Activated CD8-positive, alpha-beta T cell treated with anti-CD3 and anti-CD28 coated beads for 36 hours (primary cell): ENCODE measurements at regions not wholly inside any gene's neighbourhood (a gene's known extent, or its start where the extent isn't known, plus 50 kb on each side); places are given as distances from the start of the nearest gene placed in this dataset.
"Not testable (repeated sequence)": the region's sequence is repeated elsewhere in the genome, so short reads cannot be mapped to it uniquely, and the experiment has no call there.

Source experiments
- ATAC-seq: fragments of 200-7000 bp; cut with Tn5 transposase; one replicate; pipeline ENCODE4 v1.10.0; 2021; ENCODE audit warnings: mild to moderate bottlenecking, moderate library complexity
- CTCF ChIA-PET: fragments of 350-600 bp; sonication (Branson Sonifier 250); formaldehyde crosslinking; loops from one replicate; lab custom pipeline; 2021; ENCODE audit warnings: antibody characterized with exemption; lab: Charles Lee
- POLR2A ChIA-PET: fragments of 350-600 bp; sonication (Branson Sonifier 250); formaldehyde crosslinking; loops from one replicate; lab custom pipeline; 2021; ENCODE audit warnings: antibody characterized with exemption; lab: Charles Lee
- DNase-seq: peaks from one replicate; pipeline ENCODE4 v3.0.0-alpha.2; 2020
- H3K27ac Mint-ChIP-seq: one replicate; pipeline ENCODE4 v1.8.0; 2021; ENCODE audit warnings: mild to moderate bottlenecking, mixed read lengths
- H3K27me3 Mint-ChIP-seq: one replicate; pipeline ENCODE4 v1.8.0; 2021; ENCODE audit warnings: mixed read lengths
- H3K36me3 Mint-ChIP-seq: one replicate; pipeline ENCODE4 v1.8.0; 2021; ENCODE audit warnings: low read depth, mixed read lengths
- H3K4me1 Mint-ChIP-seq: one replicate; pipeline ENCODE4 v1.8.0; 2021; ENCODE audit warnings: low read depth, mixed read lengths
- H3K4me3 Mint-ChIP-seq: one replicate; pipeline ENCODE4 v1.8.0; 2021; ENCODE audit warnings: mild to moderate bottlenecking, moderate library complexity, mixed read lengths
- H3K9me3 Mint-ChIP-seq: one replicate; pipeline ENCODE4 v1.8.0; 2021; ENCODE audit warnings: mixed read lengths
- intact Hi-C: fragments of 100-400 bp; cut with micrococcal nuclease; formaldehyde crosslinking; loops from one replicate; pipeline ENCODE4 v1.10.0; 2022
- TF ChIP-seq, protein P1 (sequence below): fragments of 200-600 bp; IDR thresholded peaks from one replicate; pipeline ENCODE4 v1.8.0; 2022; ENCODE audit warnings: antibody characterized with exemption, mild to moderate bottlenecking

GRCh38 chr1:60808676-60809075, 273.7 kb upstream of the NFIA start:
- Mint-ChIP-seq H3K27ac (no peak overlapping the region), H3K9me3 (peaks cover 10% of the 10 kb centered on the region), H3K36me3 (no peaks in the 10 kb centered on the region), H3K4me1 (no peaks in the 10 kb centered on the region), H3K4me3 (no peak overlapping the region), H3K27me3 (peaks cover 3% of the 10 kb centered on the region)
- TF ChIP-seq, protein P1, sequence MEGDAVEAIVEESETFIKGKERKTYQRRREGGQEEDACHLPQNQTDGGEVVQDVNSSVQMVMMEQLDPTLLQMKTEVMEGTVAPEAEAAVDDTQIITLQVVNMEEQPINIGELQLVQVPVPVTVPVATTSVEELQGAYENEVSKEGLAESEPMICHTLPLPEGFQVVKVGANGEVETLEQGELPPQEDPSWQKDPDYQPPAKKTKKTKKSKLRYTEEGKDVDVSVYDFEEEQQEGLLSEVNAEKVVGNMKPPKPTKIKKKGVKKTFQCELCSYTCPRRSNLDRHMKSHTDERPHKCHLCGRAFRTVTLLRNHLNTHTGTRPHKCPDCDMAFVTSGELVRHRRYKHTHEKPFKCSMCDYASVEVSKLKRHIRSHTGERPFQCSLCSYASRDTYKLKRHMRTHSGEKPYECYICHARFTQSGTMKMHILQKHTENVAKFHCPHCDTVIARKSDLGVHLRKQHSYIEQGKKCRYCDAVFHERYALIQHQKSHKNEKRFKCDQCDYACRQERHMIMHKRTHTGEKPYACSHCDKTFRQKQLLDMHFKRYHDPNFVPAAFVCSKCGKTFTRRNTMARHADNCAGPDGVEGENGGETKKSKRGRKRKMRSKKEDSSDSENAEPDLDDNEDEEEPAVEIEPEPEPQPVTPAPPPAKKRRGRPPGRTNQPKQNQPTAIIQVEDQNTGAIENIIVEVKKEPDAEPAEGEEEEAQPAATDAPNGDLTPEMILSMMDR, result no peak
- ChIA-PET CTCF (no interaction called here), POLR2A (no interaction called here)
- intact Hi-C loops, result no loop called here
- no peak for DNase-seq
- no peak for ATAC-seq

DNA sequence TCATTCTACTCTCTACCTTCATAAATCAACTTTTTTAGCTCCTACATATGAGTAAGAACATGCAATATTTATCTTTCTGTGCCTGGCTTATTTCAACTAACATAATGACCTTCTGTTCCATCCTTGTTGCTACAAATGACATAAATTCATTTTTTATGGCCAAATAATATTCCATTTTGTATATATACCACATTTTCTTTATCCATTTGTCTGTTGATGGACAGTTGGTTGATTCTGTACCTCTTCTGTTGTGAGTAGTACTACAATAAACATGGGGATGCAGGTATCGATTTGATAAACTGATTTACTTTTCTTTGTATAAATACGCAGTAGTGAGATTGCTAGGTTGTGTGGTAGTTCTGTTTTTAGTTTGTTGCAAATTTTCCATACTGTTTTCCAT, 279.5 kb upstream of the NFIA start:
- intact Hi-C loops, result no loop called here
- CTCF ChIA-PET, result no interaction called here
- Mint-ChIP-seq H3K27me3 (no peaks in the 10 kb centered on the region), H3K27ac (no peak overlapping the region), H3K4me1 (no peaks in the 10 kb centered on the region), H3K36me3 (no peaks in the 10 kb centered on the region), H3K4me3 (no peak overlapping the region), H3K9me3 (peaks cover 16% of the 10 kb centered on the region)
- POLR2A ChIA-PET, result no interaction called here
- no peak for DNase-seq
- TF ChIP-seq, protein P1, result no peak
- no peak for ATAC-seq

- DNase-seq, result no peak
- intact Hi-C loops, result no loop called here
- ChIA-PET CTCF (no interaction called here), POLR2A (no interaction called here)
- no peaks in the 10 kb centered on the region for H3K36me3 Mint-ChIP-seq
- TF ChIP-seq, protein P1, result no peak
- no peak overlapping the region for H3K27ac Mint-ChIP-seq
- no peaks in the 10 kb centered on the region for H3K4me1 Mint-ChIP-seq
- no peaks in the 10 kb centered on the region for H3K27me3 Mint-ChIP-seq
- ATAC-seq, result no peak
- no peaks in the 10 kb centered on the region for H3K9me3 Mint-ChIP-seq
- no peak overlapping the region for H3K4me3 Mint-ChIP-seq
These were observed 285.0 kb upstream of the NFIA start for GRCh38 chr1:60797351-60797750.

DNA sequence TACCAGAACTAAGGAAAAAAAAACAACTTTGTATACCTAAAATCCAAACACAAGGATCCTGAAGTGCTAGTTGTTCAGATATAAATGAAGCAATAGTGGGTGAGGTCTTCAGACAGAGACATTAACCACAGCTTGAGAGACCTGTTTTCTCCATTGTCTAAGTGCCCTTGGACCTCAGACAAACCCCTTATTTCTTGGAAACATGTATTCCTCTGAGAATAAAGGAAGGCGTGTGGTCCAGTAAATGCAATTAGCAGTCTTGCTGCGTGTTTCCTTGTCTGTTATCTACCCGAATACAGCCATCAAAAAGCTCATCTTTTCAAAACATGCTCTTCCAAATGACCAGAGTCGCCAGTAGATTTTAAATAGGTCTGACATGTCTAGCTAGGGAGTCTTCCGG, 291.1 kb upstream of the NFIA start:
- DNase-seq, result no peak
- ATAC-seq, result no peak
- TF ChIP-seq, protein P1, result no peak
- no peaks in the 10 kb centered on the region for H3K9me3 Mint-ChIP-seq
- ChIA-PET CTCF (no interaction called here), POLR2A (no interaction called here)
- no peaks in the 10 kb centered on the region for H3K4me1 Mint-ChIP-seq
- intact Hi-C loops, result no loop called here
- H3K27me3 Mint-ChIP-seq, result no peaks in the 10 kb centered on the region
- H3K4me3 Mint-ChIP-seq, result no peak overlapping the region
- H3K36me3 Mint-ChIP-seq, result no peaks in the 10 kb centered on the region
- H3K27ac Mint-ChIP-seq, result no peak overlapping the region

DNA sequence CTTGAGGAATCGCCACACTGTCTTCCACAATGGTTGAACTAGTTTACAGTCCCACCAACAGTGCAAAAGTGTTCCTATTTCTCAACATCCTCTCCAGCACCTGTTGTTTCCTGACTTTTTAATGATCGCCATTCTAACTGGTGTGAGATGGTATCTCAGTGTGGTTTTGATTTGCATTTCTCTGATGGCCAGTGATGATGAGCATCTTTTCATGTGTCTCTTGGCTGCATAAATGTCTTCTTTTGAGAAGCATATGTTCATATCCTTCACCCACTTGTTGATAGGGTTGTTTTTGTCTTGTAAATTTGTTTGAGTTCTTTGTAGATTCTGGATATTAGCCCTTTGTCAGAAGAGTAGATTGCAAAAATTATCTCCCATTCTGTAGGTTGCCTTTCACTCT, 309.3 kb upstream of the NFIA start:
- ATAC-seq, POLR2A ChIA-PET, H3K4me1 Mint-ChIP-seq, DNase-seq, H3K9me3 Mint-ChIP-seq, H3K36me3 Mint-ChIP-seq, H3K27me3 Mint-ChIP-seq, intact Hi-C loops, H3K4me3 Mint-ChIP-seq, H3K27ac Mint-ChIP-seq, CTCF ChIA-PET: not testable (repeated sequence)

DNA sequence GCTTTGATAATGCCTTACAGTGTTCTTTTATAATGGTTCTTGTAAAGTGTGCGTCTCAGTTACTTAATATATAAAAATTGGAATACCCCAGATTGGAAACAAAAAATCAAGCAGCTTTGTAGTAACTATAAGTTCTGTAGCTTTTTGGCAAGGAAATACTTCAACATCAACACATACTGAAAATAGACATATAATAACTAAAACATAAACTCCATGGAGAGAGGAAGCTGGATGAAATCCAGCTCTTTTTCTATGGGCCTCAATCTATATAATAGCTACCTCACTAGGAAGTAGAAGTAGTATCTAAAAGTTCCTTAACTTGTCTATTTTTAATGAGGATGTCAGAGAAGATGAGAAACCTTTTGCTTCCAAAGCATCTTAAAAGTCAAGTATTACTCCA, 313.3 kb upstream of the NFIA start:
- POLR2A ChIA-PET, result interaction anchor here (0.6 kb wide), 1 partner anchor 865 kb away, joined by 3 read pairs; no protein-coding TSS in a partner anchor
- intact Hi-C loops, result no loop called here
- Mint-ChIP-seq H3K9me3 (peaks cover 7% of the 10 kb centered on the region), H3K4me3 (no peak overlapping the region), H3K36me3 (no peaks in the 10 kb centered on the region), H3K27ac (no peak overlapping the region), H3K4me1 (no peaks in the 10 kb centered on the region), H3K27me3 (peaks cover 1% of the 10 kb centered on the region)
- no peak for DNase-seq
- TF ChIP-seq, protein P1, result no peak
- CTCF ChIA-PET, result no interaction called here
- ATAC-seq, result no peak
